ENCODE measurements at regions not wholly inside any gene's neighbourhood (a gene's known extent, or its start where the extent isn't known, plus 50 kb on each side); places are given as distances from the start of the nearest gene placed in this dataset.

DNA sequence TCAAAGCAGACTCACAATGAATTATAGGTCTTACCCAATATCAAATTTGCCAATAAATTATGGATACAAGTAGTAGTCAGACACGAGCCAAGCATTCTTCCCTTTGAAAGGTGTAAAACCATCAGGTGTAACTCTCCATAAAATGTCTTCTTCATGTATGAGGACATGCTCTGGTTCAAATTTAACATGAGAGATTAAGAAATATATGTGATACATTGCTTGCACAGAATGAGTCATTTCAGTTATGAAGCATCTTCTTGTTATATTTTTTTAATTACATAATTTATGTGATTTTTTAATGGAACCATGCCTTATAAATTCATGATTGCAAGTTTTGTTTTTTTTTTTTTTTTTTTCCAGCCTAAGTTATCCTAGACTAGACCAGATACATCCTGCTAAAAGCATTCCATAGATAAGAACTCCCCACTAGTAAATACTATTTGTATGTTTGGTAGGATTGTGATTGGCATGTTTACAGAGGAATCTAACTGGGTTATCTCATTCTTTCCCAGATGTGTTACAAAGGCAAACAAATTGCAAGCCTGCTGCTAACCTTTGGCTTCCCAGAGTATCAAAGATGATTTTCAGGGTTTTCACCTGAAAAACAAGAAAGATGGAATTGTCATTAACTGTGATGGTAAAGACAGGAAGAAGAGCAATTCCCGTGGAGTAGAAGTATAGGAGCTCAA is 621.9 kb downstream of the XIRP2 start:
- DNase-seq = no peak
- Histone ChIP-seq H3K36me3 (no peaks in the 10 kb centered on the region), H3K4me3 (no peak overlapping the region), H3K27me3 (no peaks in the 10 kb centered on the region), H3K4me1 (peaks cover 0 to 10% (median 9%) of the 10 kb centered on the region in 4 donors), H3K9me3 (no peaks in the 10 kb centered on the region), H3K27ac (peak overlapping the region in 1 of 4 donors; percentile 7)
- TF ChIP-seq, protein P1, sequence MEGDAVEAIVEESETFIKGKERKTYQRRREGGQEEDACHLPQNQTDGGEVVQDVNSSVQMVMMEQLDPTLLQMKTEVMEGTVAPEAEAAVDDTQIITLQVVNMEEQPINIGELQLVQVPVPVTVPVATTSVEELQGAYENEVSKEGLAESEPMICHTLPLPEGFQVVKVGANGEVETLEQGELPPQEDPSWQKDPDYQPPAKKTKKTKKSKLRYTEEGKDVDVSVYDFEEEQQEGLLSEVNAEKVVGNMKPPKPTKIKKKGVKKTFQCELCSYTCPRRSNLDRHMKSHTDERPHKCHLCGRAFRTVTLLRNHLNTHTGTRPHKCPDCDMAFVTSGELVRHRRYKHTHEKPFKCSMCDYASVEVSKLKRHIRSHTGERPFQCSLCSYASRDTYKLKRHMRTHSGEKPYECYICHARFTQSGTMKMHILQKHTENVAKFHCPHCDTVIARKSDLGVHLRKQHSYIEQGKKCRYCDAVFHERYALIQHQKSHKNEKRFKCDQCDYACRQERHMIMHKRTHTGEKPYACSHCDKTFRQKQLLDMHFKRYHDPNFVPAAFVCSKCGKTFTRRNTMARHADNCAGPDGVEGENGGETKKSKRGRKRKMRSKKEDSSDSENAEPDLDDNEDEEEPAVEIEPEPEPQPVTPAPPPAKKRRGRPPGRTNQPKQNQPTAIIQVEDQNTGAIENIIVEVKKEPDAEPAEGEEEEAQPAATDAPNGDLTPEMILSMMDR (IDR thresholded peaks at IDR 0.05) = no peak
- TF ChIP-seq POLR2A (IDR thresholded peaks at IDR 0.05) = no peak
- no peak for TF ChIP-seq EP300 (IDR thresholded peaks at IDR 0.05)
- TF ChIP-seq POLR2AphosphoS5 (IDR thresholded peaks at IDR 0.05) = no peak
- intact Hi-C loops (cut with DNase I) = loop anchor here (10.0 kb wide), 1 partner anchor 215 kb away; the partner anchor contains the start of gene B3GALT1
- 39 to 67% methylated on average over 2 of the region's 2 CpGs for WGBS, 2 donors

DNA sequence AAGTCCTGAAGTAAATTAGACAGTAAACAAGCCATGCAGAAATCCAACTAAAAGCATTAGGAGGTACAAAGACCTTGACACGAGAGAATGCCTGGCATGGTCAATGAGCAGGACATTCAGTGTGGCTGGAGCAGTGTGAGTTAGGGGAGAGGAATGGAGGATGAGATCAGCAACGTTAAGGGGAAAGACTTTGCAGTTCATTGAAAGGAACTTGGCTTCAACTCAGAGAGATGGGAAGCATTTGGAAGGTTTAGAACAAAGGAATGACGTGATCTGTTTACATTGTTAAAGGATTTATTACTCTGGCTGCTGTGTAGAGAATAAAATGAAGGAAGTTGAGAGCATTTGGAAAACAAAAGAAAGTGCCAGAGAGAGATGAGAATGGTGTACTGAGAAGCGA is 621.3 kb downstream of the XIRP2 start:
- WGBS, 2 donors = 5 to 33% methylated on average over 4 of the region's 4 CpGs
- no peak for DNase-seq
- intact Hi-C loops (cut with DNase I) = no loop called here

DNA sequence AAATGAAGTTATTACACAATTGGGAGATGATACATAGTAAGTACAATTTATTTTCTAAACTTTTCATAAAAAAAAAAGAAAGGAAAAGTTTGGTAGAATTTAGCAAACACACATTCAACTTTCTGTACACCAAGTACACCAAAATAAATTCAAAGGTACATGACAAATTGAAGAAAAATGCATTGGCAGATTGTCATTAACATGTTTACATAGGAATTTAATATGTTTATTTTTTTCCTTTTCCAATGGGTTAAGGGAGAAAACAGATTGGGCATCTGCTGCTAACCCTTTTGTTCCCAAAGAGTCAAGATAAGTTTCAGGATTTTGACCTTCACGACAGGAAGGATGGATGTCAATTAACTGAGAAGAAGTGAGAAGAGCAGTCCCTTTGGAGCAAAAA is 620.4 kb downstream of the XIRP2 start:
- no peak for DNase-seq
- 88 to 90% methylated on average over 1 of the region's 1 CpG for WGBS, 2 donors
- no peak overlapping the region for H3K27ac ChIP-seq
- H3K4me1 ChIP-seq = peaks cover 0 to 10% (median 9%) of the 10 kb centered on the region in 4 donors
- TF ChIP-seq POLR2A (IDR thresholded peaks at IDR 0.05) = no peak
- no peak for TF ChIP-seq EP300 (IDR thresholded peaks at IDR 0.05)
- TF ChIP-seq POLR2AphosphoS5 (IDR thresholded peaks at IDR 0.05) = no peak
- TF ChIP-seq, protein P1 (IDR thresholded peaks at IDR 0.05) = no peak
- intact Hi-C loops (cut with DNase I) = no loop called here
- H3K4me3 ChIP-seq = no peak overlapping the region
- H3K27me3 ChIP-seq = no peaks in the 10 kb centered on the region
- no peaks in the 10 kb centered on the region for H3K36me3 ChIP-seq
- no peaks in the 10 kb centered on the region for H3K9me3 ChIP-seq

More for the DNA sequence above, 621.3 kb downstream of the XIRP2 start:
- Histone ChIP-seq H3K27ac (peak overlapping the region in 1 of 4 donors; percentile 7), H3K36me3 (no peaks in the 10 kb centered on the region), H3K4me3 (no peak overlapping the region), H3K9me3 (no peaks in the 10 kb centered on the region), H3K4me1 (peaks cover 0 to 10% (median 9%) of the 10 kb centered on the region in 4 donors), H3K27me3 (no peaks in the 10 kb centered on the region)
- TF ChIP-seq POLR2AphosphoS5 (IDR thresholded peaks at IDR 0.05) (no peak), EP300 (IDR thresholded peaks at IDR 0.05) (no peak), POLR2A (IDR thresholded peaks at IDR 0.05) (no peak)
- TF ChIP-seq, protein P1 (IDR thresholded peaks at IDR 0.05) = no peak

DNA sequence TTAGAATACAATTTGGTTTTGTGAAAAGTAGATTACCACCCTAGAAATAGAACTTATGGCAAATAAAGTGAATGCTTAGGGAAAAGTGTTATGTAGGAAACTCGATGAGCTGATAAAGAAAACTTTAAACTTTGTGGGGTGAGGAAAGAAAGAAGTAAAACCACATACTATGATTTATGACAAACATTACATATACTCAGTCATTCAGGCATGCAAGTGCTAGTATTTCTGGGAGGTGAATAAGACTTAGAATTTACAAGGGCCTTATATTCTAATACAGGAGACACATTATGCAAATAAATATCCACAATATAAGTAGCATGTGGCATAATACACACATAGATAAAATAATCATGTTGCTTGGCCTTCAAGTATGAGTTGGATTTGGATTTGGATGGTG is 618.1 kb downstream of the XIRP2 start:
- H3K4me3 ChIP-seq = no peak overlapping the region
- no peak overlapping the region for H3K27ac ChIP-seq
- intact Hi-C loops (cut with DNase I) = no loop called here
- no peaks in the 10 kb centered on the region for H3K36me3 ChIP-seq
- no peak for DNase-seq
- WGBS, 2 donors = 38 to 90% methylated on average over 1 of the region's 1 CpG
- H3K27me3 ChIP-seq = no peaks in the 10 kb centered on the region
- no peak for TF ChIP-seq POLR2A (IDR thresholded peaks at IDR 0.05)
- no peak for TF ChIP-seq EP300 (IDR thresholded peaks at IDR 0.05)
- TF ChIP-seq, protein P1 (IDR thresholded peaks at IDR 0.05) = no peak
- no peak for TF ChIP-seq POLR2AphosphoS5 (IDR thresholded peaks at IDR 0.05)
- H3K4me1 ChIP-seq = peaks cover 0 to 10% (median 9%) of the 10 kb centered on the region in 4 donors
- no peaks in the 10 kb centered on the region for H3K9me3 ChIP-seq

DNA sequence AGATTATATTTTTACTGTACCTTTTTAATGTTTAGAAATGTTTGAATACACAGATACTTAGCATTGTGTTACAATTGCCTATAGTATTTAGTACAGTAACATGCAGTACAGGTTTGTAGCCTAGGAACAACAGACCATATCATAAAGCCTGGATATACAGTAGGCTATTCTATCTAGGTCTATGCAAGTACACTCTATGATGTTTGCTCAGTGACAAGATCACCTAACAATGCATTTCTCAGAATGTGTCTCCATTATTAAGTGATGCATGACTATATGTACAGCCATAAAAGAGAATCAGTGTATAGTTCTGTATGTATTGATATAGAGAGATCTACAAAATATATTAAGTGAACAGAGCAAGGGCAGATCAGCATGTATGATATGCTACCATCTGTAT is 616.4 kb downstream of the XIRP2 start:
- intact Hi-C loops (cut with DNase I) = no loop called here
- no peak for TF ChIP-seq POLR2AphosphoS5 (IDR thresholded peaks at IDR 0.05)
- TF ChIP-seq, protein P1 (IDR thresholded peaks at IDR 0.05) = no peak
- TF ChIP-seq POLR2A (IDR thresholded peaks at IDR 0.05) = no peak
- TF ChIP-seq EP300 (IDR thresholded peaks at IDR 0.05) = no peak

More for the DNA sequence above, 616.4 kb downstream of the XIRP2 start:
- no peak overlapping the region for H3K4me3 ChIP-seq
- no peaks in the 10 kb centered on the region for H3K9me3 ChIP-seq
- no peak for DNase-seq
- H3K36me3 ChIP-seq = no peaks in the 10 kb centered on the region
- no peak overlapping the region for H3K27ac ChIP-seq
- H3K27me3 ChIP-seq = no peaks in the 10 kb centered on the region
- H3K4me1 ChIP-seq = peaks cover 0 to 7% (median 4%) of the 10 kb centered on the region in 4 donors
